Neural progenitor cell (in vitro differentiated cells): ENCODE measurements at regions not wholly inside any gene's neighbourhood (a gene's known extent, or its start where the extent isn't known, plus 50 kb on each side); places are given as distances from the start of the nearest gene placed in this dataset.

Experiments used
- EZH2 ChIP-seq: fragments of 200-600 bp; sonication (generic); IDR thresholded peaks from 2 replicates; pipeline ENCODE4 v1.6.1; 2017; ENCODE audit warnings: antibody characterized with exemption, mild to moderate bottlenecking, moderate library complexity
- TF ChIP-seq, protein P1 (sequence below): fragments of 200-600 bp; sonication (generic); IDR thresholded peaks from 2 replicates; pipeline ENCODE4 v1.5.1; 2017; ENCODE audit warnings: antibody characterized with exemption, mild to moderate bottlenecking

GRCh38 chr13:48590141-48590901, 57.4 kb upstream of the RCBTB2 start:
- TF ChIP-seq, protein P1, sequence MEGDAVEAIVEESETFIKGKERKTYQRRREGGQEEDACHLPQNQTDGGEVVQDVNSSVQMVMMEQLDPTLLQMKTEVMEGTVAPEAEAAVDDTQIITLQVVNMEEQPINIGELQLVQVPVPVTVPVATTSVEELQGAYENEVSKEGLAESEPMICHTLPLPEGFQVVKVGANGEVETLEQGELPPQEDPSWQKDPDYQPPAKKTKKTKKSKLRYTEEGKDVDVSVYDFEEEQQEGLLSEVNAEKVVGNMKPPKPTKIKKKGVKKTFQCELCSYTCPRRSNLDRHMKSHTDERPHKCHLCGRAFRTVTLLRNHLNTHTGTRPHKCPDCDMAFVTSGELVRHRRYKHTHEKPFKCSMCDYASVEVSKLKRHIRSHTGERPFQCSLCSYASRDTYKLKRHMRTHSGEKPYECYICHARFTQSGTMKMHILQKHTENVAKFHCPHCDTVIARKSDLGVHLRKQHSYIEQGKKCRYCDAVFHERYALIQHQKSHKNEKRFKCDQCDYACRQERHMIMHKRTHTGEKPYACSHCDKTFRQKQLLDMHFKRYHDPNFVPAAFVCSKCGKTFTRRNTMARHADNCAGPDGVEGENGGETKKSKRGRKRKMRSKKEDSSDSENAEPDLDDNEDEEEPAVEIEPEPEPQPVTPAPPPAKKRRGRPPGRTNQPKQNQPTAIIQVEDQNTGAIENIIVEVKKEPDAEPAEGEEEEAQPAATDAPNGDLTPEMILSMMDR = no peak
- no peak for TF ChIP-seq EZH2
